IgD-negative memory B cell (primary cell): ENCODE measurements at regions not wholly inside any gene's neighbourhood (a gene's known extent, or its start where the extent isn't known, plus 50 kb on each side); places are given as distances from the start of the nearest gene placed in this dataset.
A peak's percentile ranks its signal among the peaks of the same experiment; 100 is the strongest.

Experiments
- H3K27ac Mint-ChIP-seq, 3 donors: one replicate each; pipeline ENCODE4 v1.8.0; 2020 to 2022; ENCODE audit warnings: mild to moderate bottlenecking in 3 of 3, mixed read lengths in 3 of 3, moderate library complexity in 1 of 3
- H3K27me3 Mint-ChIP-seq: one replicate; pipeline ENCODE4 v1.8.0; 2021; ENCODE audit warnings: mixed read lengths
- H3K36me3 Mint-ChIP-seq: one replicate; pipeline ENCODE4 v1.8.0; 2020; ENCODE audit warnings: mild to moderate bottlenecking, mixed read lengths
- H3K4me1 Mint-ChIP-seq, 3 donors: one replicate each; pipeline ENCODE4 v1.8.0; 2020 to 2022; ENCODE audit warnings: mixed read lengths in 3 of 3, mild to moderate bottlenecking in 1 of 3
- H3K4me3 Mint-ChIP-seq, 4 donors: one replicate each; pipeline ENCODE4 v1.8.0; 2020 to 2022; ENCODE audit warnings: mild to moderate bottlenecking in 4 of 4, mixed read lengths in 4 of 4, moderate library complexity in 3 of 4
- H3K9me3 Mint-ChIP-seq, 3 donors: one replicate each; pipeline ENCODE4 v1.8.0; 2020 to 2021; ENCODE audit warnings: mixed read lengths in 3 of 3, mild to moderate bottlenecking in 1 of 3

- peaks cover 7% of the 10 kb centered on the region for H3K27me3 Mint-ChIP-seq
- no peak overlapping the region for H3K27ac Mint-ChIP-seq
Measured at GRCh38 chr10:78783753-78784152, 285.0 kb upstream of the ZMIZ1 start.

GRCh38 chr10:78784546-78784945, 284.2 kb upstream of the ZMIZ1 start:
- Mint-ChIP-seq H3K4me1 (no peaks in the 10 kb centered on the region), H3K27me3 (peaks cover 10% of the 10 kb centered on the region), H3K9me3 (peaks cover 0 to 9% (median 4%) of the 10 kb centered on the region in 3 donors), H3K36me3 (no peaks in the 10 kb centered on the region), H3K4me3 (no peak overlapping the region), H3K27ac (no peak overlapping the region)

More at GRCh38 chr10:78783753-78784152, 285.0 kb upstream of the ZMIZ1 start:
- Mint-ChIP-seq H3K4me1 (no peaks in the 10 kb centered on the region), H3K36me3 (no peaks in the 10 kb centered on the region), H3K4me3 (no peak overlapping the region), H3K9me3 (peaks cover 0 to 9% (median 4%) of the 10 kb centered on the region in 3 donors)

GRCh38 chr10:78785066-78785465, 283.7 kb upstream of the ZMIZ1 start:
- H3K27ac Mint-ChIP-seq, result no peak overlapping the region
- H3K9me3 Mint-ChIP-seq, result peaks cover 0 to 9% (median 4%) of the 10 kb centered on the region in 3 donors
- no peaks in the 10 kb centered on the region for H3K4me1 Mint-ChIP-seq
- no peak overlapping the region for H3K4me3 Mint-ChIP-seq
- H3K27me3 Mint-ChIP-seq, result peaks cover 10% of the 10 kb centered on the region
- no peaks in the 10 kb centered on the region for H3K36me3 Mint-ChIP-seq

- H3K27me3 Mint-ChIP-seq, result peaks cover 10% of the 10 kb centered on the region
- no peaks in the 10 kb centered on the region for H3K36me3 Mint-ChIP-seq
- no peak overlapping the region for H3K27ac Mint-ChIP-seq
- peaks cover 0 to 9% (median 4%) of the 10 kb centered on the region in 3 donors for H3K9me3 Mint-ChIP-seq
- no peak overlapping the region for H3K4me3 Mint-ChIP-seq
- H3K4me1 Mint-ChIP-seq, result no peaks in the 10 kb centered on the region
Measured at GRCh38 chr10:78785991-78786390, 282.8 kb upstream of the ZMIZ1 start.

- no peak overlapping the region for H3K4me3 Mint-ChIP-seq
- H3K36me3 Mint-ChIP-seq, result no peaks in the 10 kb centered on the region
- H3K9me3 Mint-ChIP-seq, result peaks cover 0 to 9% (median 4%) of the 10 kb centered on the region in 3 donors
- no peaks in the 10 kb centered on the region for H3K4me1 Mint-ChIP-seq
- no peak overlapping the region for H3K27ac Mint-ChIP-seq
- H3K27me3 Mint-ChIP-seq, result peaks cover 14% of the 10 kb centered on the region
Measured at GRCh38 chr10:78787125-78787524, 281.6 kb upstream of the ZMIZ1 start.

- H3K4me3 Mint-ChIP-seq, result no peak overlapping the region
- peaks cover 7% of the 10 kb centered on the region for H3K27me3 Mint-ChIP-seq
- H3K27ac Mint-ChIP-seq, result no peak overlapping the region
- peaks cover 2% of the 10 kb centered on the region for H3K36me3 Mint-ChIP-seq
- peaks cover 0 to 2% (median 2%) of the 10 kb centered on the region in 3 donors for H3K9me3 Mint-ChIP-seq
- H3K4me1 Mint-ChIP-seq, result no peaks in the 10 kb centered on the region
Measured at GRCh38 chr10:78794736-78795455, 273.9 kb upstream of the ZMIZ1 start.

- no peaks in the 10 kb centered on the region for H3K4me1 Mint-ChIP-seq
- no peak overlapping the region for H3K27ac Mint-ChIP-seq
- H3K36me3 Mint-ChIP-seq, result no peaks in the 10 kb centered on the region
- H3K27me3 Mint-ChIP-seq, result peaks cover 6% of the 10 kb centered on the region
- no peaks in the 10 kb centered on the region for H3K9me3 Mint-ChIP-seq
- no peak overlapping the region for H3K4me3 Mint-ChIP-seq
Measured at GRCh38 chr10:78798976-78799730, 269.6 kb upstream of the ZMIZ1 start.

GRCh38 chr10:78800006-78800405, 268.8 kb upstream of the ZMIZ1 start:
- H3K4me3 Mint-ChIP-seq, result no peak overlapping the region

GRCh38 chr10:78800535-78801320, 268.0 kb upstream of the ZMIZ1 start:
- Mint-ChIP-seq H3K9me3 (no peaks in the 10 kb centered on the region), H3K27me3 (peaks cover 4% of the 10 kb centered on the region), H3K4me3 (no peak overlapping the region), H3K36me3 (no peaks in the 10 kb centered on the region), H3K4me1 (no peaks in the 10 kb centered on the region), H3K27ac (no peak overlapping the region)

More at GRCh38 chr10:78800006-78800405, 268.8 kb upstream of the ZMIZ1 start:
- Mint-ChIP-seq H3K27me3 (peaks cover 4% of the 10 kb centered on the region), H3K4me1 (no peaks in the 10 kb centered on the region), H3K36me3 (no peaks in the 10 kb centered on the region), H3K9me3 (no peaks in the 10 kb centered on the region), H3K27ac (no peak overlapping the region)

GRCh38 chr10:78802431-78802830, 266.3 kb upstream of the ZMIZ1 start:
- Mint-ChIP-seq H3K27ac (no peak overlapping the region), H3K9me3 (no peaks in the 10 kb centered on the region)

GRCh38 chr10:78802866-78803265, 265.9 kb upstream of the ZMIZ1 start:
- no peak overlapping the region for H3K4me3 Mint-ChIP-seq
- no peaks in the 10 kb centered on the region for H3K9me3 Mint-ChIP-seq
- H3K36me3 Mint-ChIP-seq, result no peaks in the 10 kb centered on the region

More at GRCh38 chr10:78802431-78802830, 266.3 kb upstream of the ZMIZ1 start:
- H3K4me3 Mint-ChIP-seq, result no peak overlapping the region
- H3K27me3 Mint-ChIP-seq, result peaks cover 4% of the 10 kb centered on the region
- H3K36me3 Mint-ChIP-seq, result no peaks in the 10 kb centered on the region
- H3K4me1 Mint-ChIP-seq, result no peaks in the 10 kb centered on the region

GRCh38 chr10:78803710-78804109, 265.1 kb upstream of the ZMIZ1 start:
- Mint-ChIP-seq H3K27me3 (peaks cover 7% of the 10 kb centered on the region), H3K4me1 (no peaks in the 10 kb centered on the region), H3K4me3 (no peak overlapping the region), H3K9me3 (peaks cover 0 to 1% (median 0%) of the 10 kb centered on the region in 3 donors), H3K27ac (no peak overlapping the region), H3K36me3 (no peaks in the 10 kb centered on the region)

More at GRCh38 chr10:78802866-78803265, 265.9 kb upstream of the ZMIZ1 start:
- H3K27me3 Mint-ChIP-seq, result peaks cover 4% of the 10 kb centered on the region
- H3K27ac Mint-ChIP-seq, result no peak overlapping the region
- no peaks in the 10 kb centered on the region for H3K4me1 Mint-ChIP-seq

GRCh38 chr10:78804411-78805032, 264.2 kb upstream of the ZMIZ1 start:
- peak overlapping the region in 1 of 4 donors; percentile 65 for H3K4me3 Mint-ChIP-seq
- peaks cover 7% of the 10 kb centered on the region for H3K27me3 Mint-ChIP-seq
- no peak overlapping the region for H3K27ac Mint-ChIP-seq
- no peaks in the 10 kb centered on the region for H3K36me3 Mint-ChIP-seq
- peaks cover 0 to 1% (median 0%) of the 10 kb centered on the region in 3 donors for H3K9me3 Mint-ChIP-seq
- no peaks in the 10 kb centered on the region for H3K4me1 Mint-ChIP-seq

- Mint-ChIP-seq H3K4me1 (no peaks in the 10 kb centered on the region), H3K27ac (no peak overlapping the region), H3K4me3 (peak overlapping the region in 1 of 4 donors; percentile 65), H3K9me3 (peaks cover 0 to 1% (median 0%) of the 10 kb centered on the region in 3 donors), H3K27me3 (peaks cover 7% of the 10 kb centered on the region), H3K36me3 (no peaks in the 10 kb centered on the region)
Measured at GRCh38 chr10:78805176-78805575, 263.6 kb upstream of the ZMIZ1 start.
